ENCODE measurements at regions not wholly inside any gene's neighbourhood (a gene's known extent, or its start where the extent isn't known, plus 50 kb on each side); places are given as distances from the start of the nearest gene placed in this dataset.

DNA sequence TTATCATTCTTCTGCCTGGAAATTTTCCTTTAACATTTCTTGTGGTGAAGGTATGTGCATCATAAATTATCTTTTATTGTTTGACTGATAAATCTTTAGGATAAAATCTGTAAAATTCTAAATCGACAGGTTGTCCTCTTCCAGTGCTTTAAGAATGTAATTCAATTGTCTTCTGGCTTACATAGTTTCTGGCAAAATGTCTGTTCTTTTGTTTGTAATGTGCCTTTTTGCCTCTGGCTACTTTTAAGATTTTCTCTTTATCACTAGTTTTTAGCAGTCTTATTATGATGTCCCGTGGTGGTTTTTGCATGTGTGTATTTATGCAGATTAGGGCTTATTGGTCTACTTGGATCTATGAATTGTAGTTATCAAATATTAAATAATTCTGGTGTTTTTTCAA is 203.6 kb upstream of the COPS8 start:
- TF ChIP-seq, protein P1, sequence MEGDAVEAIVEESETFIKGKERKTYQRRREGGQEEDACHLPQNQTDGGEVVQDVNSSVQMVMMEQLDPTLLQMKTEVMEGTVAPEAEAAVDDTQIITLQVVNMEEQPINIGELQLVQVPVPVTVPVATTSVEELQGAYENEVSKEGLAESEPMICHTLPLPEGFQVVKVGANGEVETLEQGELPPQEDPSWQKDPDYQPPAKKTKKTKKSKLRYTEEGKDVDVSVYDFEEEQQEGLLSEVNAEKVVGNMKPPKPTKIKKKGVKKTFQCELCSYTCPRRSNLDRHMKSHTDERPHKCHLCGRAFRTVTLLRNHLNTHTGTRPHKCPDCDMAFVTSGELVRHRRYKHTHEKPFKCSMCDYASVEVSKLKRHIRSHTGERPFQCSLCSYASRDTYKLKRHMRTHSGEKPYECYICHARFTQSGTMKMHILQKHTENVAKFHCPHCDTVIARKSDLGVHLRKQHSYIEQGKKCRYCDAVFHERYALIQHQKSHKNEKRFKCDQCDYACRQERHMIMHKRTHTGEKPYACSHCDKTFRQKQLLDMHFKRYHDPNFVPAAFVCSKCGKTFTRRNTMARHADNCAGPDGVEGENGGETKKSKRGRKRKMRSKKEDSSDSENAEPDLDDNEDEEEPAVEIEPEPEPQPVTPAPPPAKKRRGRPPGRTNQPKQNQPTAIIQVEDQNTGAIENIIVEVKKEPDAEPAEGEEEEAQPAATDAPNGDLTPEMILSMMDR (IDR thresholded peaks at IDR 0.05), result no peak
- TF ChIP-seq POLR2A (IDR thresholded peaks at IDR 0.05), result no peak

Measured in body of pancreas (tissue), 4 donors.